SU-DHL-6 (cell line): ENCODE measurements at regions not wholly inside any gene's neighbourhood (a gene's known extent, or its start where the extent isn't known, plus 50 kb on each side); places are given as distances from the start of the nearest gene placed in this dataset.

Source experiments
- CTCF ChIP-seq: fragments of 200-600 bp; sonication (generic); IDR thresholded peaks from one replicate; pipeline ENCODE4 v1.5.1; 2017; ENCODE audit warnings: antibody characterized with exemption, mild to moderate bottlenecking, low read length, moderate library complexity; ENCODE audit not compliant: insufficient read depth, poor library complexity, severe bottlenecking
- EZH2phosphoT487 ChIP-seq: fragments of 200-600 bp; sonication (generic), shearing (Covaris generic); conservative IDR thresholded peaks from 2 replicates; pipeline ENCODE4 v1.6.1; 2018; ENCODE audit warnings: mild to moderate bottlenecking, antibody characterized with exemption, low read length, moderate library complexity, mixed read lengths

GRCh38 chr5:66326276-66326675, 182.2 kb downstream of the SREK1 start:
- TF ChIP-seq CTCF: no peak
- TF ChIP-seq EZH2phosphoT487: no peak
